ENCODE measurements at regions not wholly inside any gene's neighbourhood (a gene's known extent, or its start where the extent isn't known, plus 50 kb on each side); places are given as distances from the start of the nearest gene placed in this dataset.
A peak's percentile ranks its signal among the peaks of the same experiment; 100 is the strongest.

DNA sequence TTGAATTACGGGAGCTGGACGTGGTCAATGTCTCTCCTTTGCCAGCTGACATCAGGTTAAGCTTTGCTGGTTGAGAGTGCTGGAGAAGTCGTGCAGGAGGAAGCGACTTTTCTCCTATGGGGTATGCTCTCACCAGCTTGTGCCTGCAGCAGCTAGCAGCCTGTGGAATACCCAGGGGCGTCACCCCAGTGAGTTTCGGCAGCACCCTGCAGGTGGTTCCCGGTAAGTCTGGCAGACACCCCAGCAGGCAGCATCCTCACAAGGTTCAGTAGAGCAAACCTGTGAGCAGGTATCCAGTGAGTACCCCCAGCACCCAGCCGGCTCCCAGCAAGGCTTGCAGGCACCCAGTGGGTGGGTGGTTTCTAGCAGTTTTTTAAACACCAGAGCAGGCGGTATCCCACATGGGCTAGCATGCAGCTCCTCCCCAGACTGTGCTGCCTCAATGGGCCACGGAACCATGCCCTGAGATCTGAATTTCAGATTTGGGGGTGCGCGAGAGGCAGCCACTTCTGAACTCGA, 74.8 kb upstream of the SVIL start:
- TF ChIP-seq, protein P1, sequence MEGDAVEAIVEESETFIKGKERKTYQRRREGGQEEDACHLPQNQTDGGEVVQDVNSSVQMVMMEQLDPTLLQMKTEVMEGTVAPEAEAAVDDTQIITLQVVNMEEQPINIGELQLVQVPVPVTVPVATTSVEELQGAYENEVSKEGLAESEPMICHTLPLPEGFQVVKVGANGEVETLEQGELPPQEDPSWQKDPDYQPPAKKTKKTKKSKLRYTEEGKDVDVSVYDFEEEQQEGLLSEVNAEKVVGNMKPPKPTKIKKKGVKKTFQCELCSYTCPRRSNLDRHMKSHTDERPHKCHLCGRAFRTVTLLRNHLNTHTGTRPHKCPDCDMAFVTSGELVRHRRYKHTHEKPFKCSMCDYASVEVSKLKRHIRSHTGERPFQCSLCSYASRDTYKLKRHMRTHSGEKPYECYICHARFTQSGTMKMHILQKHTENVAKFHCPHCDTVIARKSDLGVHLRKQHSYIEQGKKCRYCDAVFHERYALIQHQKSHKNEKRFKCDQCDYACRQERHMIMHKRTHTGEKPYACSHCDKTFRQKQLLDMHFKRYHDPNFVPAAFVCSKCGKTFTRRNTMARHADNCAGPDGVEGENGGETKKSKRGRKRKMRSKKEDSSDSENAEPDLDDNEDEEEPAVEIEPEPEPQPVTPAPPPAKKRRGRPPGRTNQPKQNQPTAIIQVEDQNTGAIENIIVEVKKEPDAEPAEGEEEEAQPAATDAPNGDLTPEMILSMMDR (conservative IDR thresholded peaks at IDR 0.05; ENCODE audit: low read length): no peak
- no peak for TF ChIP-seq EZH2phosphoT487 (IDR thresholded peaks at IDR 0.05; ENCODE audit: borderline replicate concordance)
- Histone ChIP-seq H3K4me3 (ENCODE audit: low read length, poor library complexity, severe bottlenecking) (no peak overlapping the region), H3K4me1 (ENCODE audit: insufficient read depth, low read length, poor library complexity, severe bottlenecking) (no peaks in the 10 kb centered on the region), H3K9ac (ENCODE audit: low read depth, low read length, poor library complexity, severe bottlenecking) (no peak overlapping the region), H3F3A (ENCODE audit: low read depth) (no peaks in the 10 kb centered on the region), H3K36me3 (ENCODE audit: insufficient read depth, low read length) (no peaks in the 10 kb centered on the region), H4K20me1 (ENCODE audit: insufficient read depth, low read length, poor library complexity, severe bottlenecking) (no peaks in the 10 kb centered on the region), H3K79me2 (ENCODE audit: insufficient read depth, low read length) (no peaks in the 10 kb centered on the region), H3K4me2 (ENCODE audit: low read depth, low read length, poor library complexity, severe bottlenecking) (no peak overlapping the region), H3K9me3 (ENCODE audit: insufficient read depth, low read depth, low read length) (no peaks in the 10 kb centered on the region), H3K27me3 (ENCODE audit: insufficient read depth, low read length, poor library complexity, severe bottlenecking) (no peaks in the 10 kb centered on the region), H2AFZ (ENCODE audit: low read length) (no peak overlapping the region), H3K9me2 (replicated peaks; ENCODE audit: low read depth, low read length) (no peaks in the 10 kb centered on the region)

DNA sequence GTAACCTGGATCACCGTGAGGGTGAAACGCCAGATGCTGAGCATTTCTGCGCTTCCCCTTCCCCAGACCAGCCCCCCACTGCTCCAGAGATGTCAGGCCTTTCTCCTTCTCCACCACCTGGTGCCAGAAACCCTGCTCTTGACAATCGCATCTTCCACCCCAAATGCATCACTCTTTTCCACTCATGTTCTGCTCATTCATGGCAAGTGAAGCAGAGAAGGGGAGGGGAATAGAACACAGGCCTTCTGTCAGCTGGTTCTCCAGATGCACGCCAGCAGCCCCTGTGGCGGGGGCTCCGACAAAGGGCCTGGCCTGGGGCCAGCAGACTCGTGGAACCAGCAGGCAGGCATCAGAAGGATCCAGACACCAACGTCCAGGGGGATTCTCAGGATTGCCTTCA, 68.5 kb upstream of the SVIL start:
- no peak overlapping the region for H3K9ac ChIP-seq (ENCODE audit: low read depth, low read length, poor library complexity, severe bottlenecking)
- peaks cover 8% of the 10 kb centered on the region for H3K4me1 ChIP-seq (ENCODE audit: insufficient read depth, low read length, poor library complexity, severe bottlenecking)
- no peaks in the 10 kb centered on the region for H3K9me3 ChIP-seq (ENCODE audit: insufficient read depth, low read depth, low read length)
- no peaks in the 10 kb centered on the region for H3K79me2 ChIP-seq (ENCODE audit: insufficient read depth, low read length)
- no peak overlapping the region for H3K4me2 ChIP-seq (ENCODE audit: low read depth, low read length, poor library complexity, severe bottlenecking)
- no peaks in the 10 kb centered on the region for H3K9me2 ChIP-seq (replicated peaks; ENCODE audit: low read depth, low read length)
- no peaks in the 10 kb centered on the region for H3F3A ChIP-seq (ENCODE audit: low read depth)
- no peak overlapping the region for H2AFZ ChIP-seq (ENCODE audit: low read length)
- no peak overlapping the region for H3K4me3 ChIP-seq (ENCODE audit: low read length, poor library complexity, severe bottlenecking)
- no peaks in the 10 kb centered on the region for H3K36me3 ChIP-seq (ENCODE audit: insufficient read depth, low read length)
- H4K20me1 ChIP-seq (ENCODE audit: insufficient read depth, low read length, poor library complexity, severe bottlenecking): no peaks in the 10 kb centered on the region
- no peaks in the 10 kb centered on the region for H3K27me3 ChIP-seq (ENCODE audit: insufficient read depth, low read length, poor library complexity, severe bottlenecking)
- no peak for TF ChIP-seq EZH2phosphoT487 (IDR thresholded peaks at IDR 0.05; ENCODE audit: borderline replicate concordance)
- TF ChIP-seq, protein P1 (conservative IDR thresholded peaks at IDR 0.05; ENCODE audit: low read length): no peak

DNA sequence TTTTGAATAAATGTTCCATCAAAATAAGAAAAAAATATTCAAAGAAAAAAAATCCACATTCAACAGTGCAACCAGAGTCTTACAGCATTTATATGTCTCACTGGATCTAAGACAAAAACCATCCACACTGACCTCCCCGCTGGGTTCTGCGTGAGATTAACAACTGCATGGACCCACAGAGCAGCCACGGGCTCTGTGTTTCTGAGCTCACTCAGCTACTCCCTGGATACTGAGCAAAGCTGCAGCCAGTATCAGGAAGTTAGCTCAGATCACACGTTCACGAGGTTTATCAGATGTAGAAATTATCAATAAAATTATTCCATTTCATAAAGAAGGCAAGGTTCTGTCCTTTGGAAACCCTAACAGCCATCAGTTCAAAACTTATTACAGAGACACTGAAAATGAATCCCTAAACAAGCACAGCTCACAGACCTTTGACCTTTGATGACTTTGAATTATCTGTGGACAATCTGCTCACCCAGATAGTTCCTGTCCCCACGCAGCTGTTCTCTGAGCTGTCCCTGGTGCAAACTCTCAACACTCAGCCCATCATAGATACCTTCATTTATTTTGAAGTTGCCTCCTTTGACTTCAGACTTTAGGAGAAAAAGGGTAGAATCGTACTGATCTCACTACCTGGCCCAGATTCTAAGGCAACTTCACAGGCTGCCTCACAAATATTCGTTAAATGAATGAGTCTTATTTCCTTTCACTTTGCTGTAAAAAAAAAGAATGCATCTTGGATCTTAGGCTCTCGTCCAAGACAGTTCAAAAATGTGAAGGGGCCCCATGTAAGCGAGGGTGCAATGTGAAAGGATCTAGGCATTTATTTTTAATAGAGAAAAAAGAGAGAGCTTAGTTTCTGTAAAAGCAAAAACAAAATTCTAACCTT, 67.7 kb upstream of the SVIL start:
- Histone ChIP-seq H3K9me3 (ENCODE audit: insufficient read depth, low read depth, low read length) (no peaks in the 10 kb centered on the region), H3F3A (ENCODE audit: low read depth) (no peaks in the 10 kb centered on the region), H3K79me2 (ENCODE audit: insufficient read depth, low read length) (no peaks in the 10 kb centered on the region), H3K4me1 (ENCODE audit: insufficient read depth, low read length, poor library complexity, severe bottlenecking) (peaks cover 8% of the 10 kb centered on the region), H3K36me3 (ENCODE audit: insufficient read depth, low read length) (no peaks in the 10 kb centered on the region), H3K4me3 (ENCODE audit: low read length, poor library complexity, severe bottlenecking) (no peak overlapping the region), H2AFZ (ENCODE audit: low read length) (no peak overlapping the region), H3K9ac (ENCODE audit: low read depth, low read length, poor library complexity, severe bottlenecking) (no peak overlapping the region), H3K9me2 (replicated peaks; ENCODE audit: low read depth, low read length) (no peaks in the 10 kb centered on the region), H3K27me3 (ENCODE audit: insufficient read depth, low read length, poor library complexity, severe bottlenecking) (no peaks in the 10 kb centered on the region), H3K4me2 (ENCODE audit: low read depth, low read length, poor library complexity, severe bottlenecking) (peak overlapping the region; percentile 38), H4K20me1 (ENCODE audit: insufficient read depth, low read length, poor library complexity, severe bottlenecking) (no peaks in the 10 kb centered on the region)
- TF ChIP-seq, protein P1 (conservative IDR thresholded peaks at IDR 0.05; ENCODE audit: low read length): no peak
- TF ChIP-seq EZH2phosphoT487 (IDR thresholded peaks at IDR 0.05; ENCODE audit: borderline replicate concordance): no peak

Measured in Loucy (cell line).